ENCODE measurements at regions not wholly inside any gene's neighbourhood (a gene's known extent, or its start where the extent isn't known, plus 50 kb on each side); places are given as distances from the start of the nearest gene placed in this dataset.
A peak's percentile ranks its signal among the peaks of the same experiment; 100 is the strongest.

- Histone ChIP-seq H3K4me1 (ENCODE audit: control insufficient read depth in 3 of 3, insufficient read depth in 2 of 3, low read depth in 1 of 3, low read length in 2 of 3) (no peaks in the 10 kb centered on the region), H3K27me3 (ENCODE audit: control insufficient read depth in 3 of 3, insufficient read depth in 3 of 3, low read length in 3 of 3) (no peaks in the 10 kb centered on the region), H3K4me3 (ENCODE audit: low read depth in 1 of 3, low read length in 3 of 3) (no peak overlapping the region), H3K9me3 (ENCODE audit: control insufficient read depth in 2 of 2, insufficient read depth in 1 of 2, low read depth in 1 of 2, low read length in 1 of 2) (no peaks in the 10 kb centered on the region), H3K36me3 (ENCODE audit: control insufficient read depth in 3 of 3, insufficient read depth in 2 of 3, low read depth in 1 of 3, low read length in 3 of 3) (no peaks in the 10 kb centered on the region), H3K27ac (ENCODE audit: low read depth in 1 of 3, low read length in 2 of 3) (no peak overlapping the region)
- DNase-seq (peak; percentile 3 to 17), FAIRE-seq (no peak)
- WGBS, 3 donors = 12 to 52% (median 40%) methylated on average over 13 of the region's 13 CpGs
These were observed 231.7 kb upstream of the ARRDC4 start for GRCh38 chr15:97728791-97729190.

DNA sequence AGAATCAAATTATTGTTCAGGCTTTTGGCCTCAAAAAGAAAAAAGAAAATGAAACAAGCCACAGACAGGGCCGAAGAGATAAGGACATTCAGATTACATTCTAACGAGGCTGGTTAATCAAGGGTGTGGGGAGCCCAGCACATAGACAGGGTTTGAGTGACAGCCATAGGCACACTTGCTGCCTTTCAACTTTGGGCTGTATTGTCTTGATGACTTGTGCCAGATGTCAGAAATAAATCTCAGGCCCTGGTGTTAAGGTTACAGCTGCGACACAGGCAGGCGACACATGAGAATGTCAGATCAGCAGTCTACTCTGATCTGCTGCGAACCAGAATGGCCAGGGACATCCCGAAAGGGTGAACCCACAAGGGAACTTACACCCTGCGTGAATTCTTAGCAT lies 231.2 kb upstream of the ARRDC4 start:
- Histone ChIP-seq H3K4me1 (ENCODE audit: control insufficient read depth in 3 of 3, insufficient read depth in 2 of 3, low read depth in 1 of 3, low read length in 2 of 3) (no peaks in the 10 kb centered on the region), H3K27ac (ENCODE audit: low read depth in 1 of 3, low read length in 2 of 3) (no peak overlapping the region), H3K4me3 (ENCODE audit: low read depth in 1 of 3, low read length in 3 of 3) (no peak overlapping the region), H3K27me3 (ENCODE audit: control insufficient read depth in 3 of 3, insufficient read depth in 3 of 3, low read length in 3 of 3) (no peaks in the 10 kb centered on the region), H3K9me3 (ENCODE audit: control insufficient read depth in 2 of 2, insufficient read depth in 1 of 2, low read depth in 1 of 2, low read length in 1 of 2) (no peaks in the 10 kb centered on the region), H3K36me3 (ENCODE audit: control insufficient read depth in 3 of 3, insufficient read depth in 2 of 3, low read depth in 1 of 3, low read length in 3 of 3) (no peaks in the 10 kb centered on the region)
- DNase-seq (peak; percentile 15 to 30), FAIRE-seq (no peak)
- WGBS, 3 donors = 22 to 63% (median 45%) methylated on average over 7 of the region's 7 CpGs

DNA sequence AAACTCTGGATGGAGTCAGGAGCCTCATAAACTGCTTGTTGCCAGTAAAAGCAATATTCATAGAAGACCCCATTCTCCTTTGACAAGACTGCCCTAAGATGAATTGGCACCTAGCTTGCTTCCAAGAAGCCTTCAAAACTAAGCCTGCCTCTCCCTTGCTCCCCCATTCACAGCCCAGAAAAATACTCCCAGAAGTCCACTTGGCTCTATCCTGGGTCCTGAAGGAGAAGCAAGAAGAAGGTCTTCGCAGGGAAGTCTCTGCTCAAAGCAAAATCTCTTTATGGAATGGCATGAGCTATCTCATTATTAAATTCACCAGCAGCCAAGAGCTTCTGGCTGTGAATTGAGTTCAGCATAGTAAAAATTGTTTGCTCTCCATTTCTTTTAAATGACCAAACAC lies 230.2 kb upstream of the ARRDC4 start:
- Histone ChIP-seq H3K36me3 (ENCODE audit: control insufficient read depth in 3 of 3, insufficient read depth in 2 of 3, low read depth in 1 of 3, low read length in 3 of 3) (no peaks in the 10 kb centered on the region), H3K9me3 (ENCODE audit: control insufficient read depth in 2 of 2, insufficient read depth in 1 of 2, low read depth in 1 of 2, low read length in 1 of 2) (no peaks in the 10 kb centered on the region), H3K27ac (ENCODE audit: low read depth in 1 of 3, low read length in 2 of 3) (no peak overlapping the region), H3K27me3 (ENCODE audit: control insufficient read depth in 3 of 3, insufficient read depth in 3 of 3, low read length in 3 of 3) (no peaks in the 10 kb centered on the region), H3K4me1 (ENCODE audit: control insufficient read depth in 3 of 3, insufficient read depth in 2 of 3, low read depth in 1 of 3, low read length in 2 of 3) (no peaks in the 10 kb centered on the region), H3K4me3 (ENCODE audit: low read depth in 1 of 3, low read length in 3 of 3) (no peak overlapping the region)
- FAIRE-seq (no peak), DNase-seq (no peak)
- WGBS, 3 donors = 88 to 90% (median 89%) methylated on average over 1 of the region's 1 CpG

DNA sequence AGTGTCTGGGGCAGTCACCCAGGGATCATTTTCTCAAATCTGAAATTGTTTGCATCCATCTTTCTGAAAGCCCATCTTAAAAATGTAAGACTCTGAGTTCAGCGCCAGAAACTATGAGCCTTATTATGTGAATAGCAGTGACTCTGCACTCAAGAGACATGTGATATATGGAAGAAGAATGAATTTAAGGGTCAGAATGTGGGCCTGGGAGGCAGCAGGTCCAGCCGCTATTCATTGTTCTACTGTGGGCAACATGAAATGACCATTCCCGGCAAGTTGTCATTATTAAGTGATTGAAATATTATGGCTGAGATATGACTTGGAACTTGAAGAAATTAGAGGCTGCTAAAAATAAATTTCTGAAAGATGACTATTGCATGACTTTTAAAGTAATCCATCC lies 228.6 kb upstream of the ARRDC4 start:
- FAIRE-seq = no peak
- 92 to 98% (median 97%) methylated on average over 3 of the region's 3 CpGs for WGBS, 3 donors

GRCh38 chr15:97733373-97733772 lies 227.1 kb upstream of the ARRDC4 start:
- H3K4me3 ChIP-seq (ENCODE audit: low read depth in 1 of 3, low read length in 3 of 3) = no peak overlapping the region
- no peak overlapping the region for H3K27ac ChIP-seq (ENCODE audit: low read depth in 1 of 3, low read length in 2 of 3)
- no peaks in the 10 kb centered on the region for H3K9me3 ChIP-seq (ENCODE audit: control insufficient read depth in 2 of 2, insufficient read depth in 1 of 2, low read depth in 1 of 2, low read length in 1 of 2)
- no peaks in the 10 kb centered on the region for H3K36me3 ChIP-seq (ENCODE audit: control insufficient read depth in 3 of 3, insufficient read depth in 2 of 3, low read depth in 1 of 3, low read length in 3 of 3)
- no peaks in the 10 kb centered on the region for H3K27me3 ChIP-seq (ENCODE audit: control insufficient read depth in 3 of 3, insufficient read depth in 3 of 3, low read length in 3 of 3)
- DNase-seq = no peak
- FAIRE-seq = no peak
- H3K4me1 ChIP-seq (ENCODE audit: control insufficient read depth in 3 of 3, insufficient read depth in 2 of 3, low read depth in 1 of 3, low read length in 2 of 3) = no peaks in the 10 kb centered on the region
- 85 to 91% (median 87%) methylated on average over 3 of the region's 3 CpGs for WGBS, 3 donors

More for the DNA sequence above, 228.6 kb upstream of the ARRDC4 start:
- H3K27ac ChIP-seq (ENCODE audit: low read depth in 1 of 3, low read length in 2 of 3) = no peak overlapping the region
- H3K27me3 ChIP-seq (ENCODE audit: control insufficient read depth in 3 of 3, insufficient read depth in 3 of 3, low read length in 3 of 3) = no peaks in the 10 kb centered on the region
- no peaks in the 10 kb centered on the region for H3K9me3 ChIP-seq (ENCODE audit: control insufficient read depth in 2 of 2, insufficient read depth in 1 of 2, low read depth in 1 of 2, low read length in 1 of 2)
- no peak overlapping the region for H3K4me3 ChIP-seq (ENCODE audit: low read depth in 1 of 3, low read length in 3 of 3)
- no peaks in the 10 kb centered on the region for H3K36me3 ChIP-seq (ENCODE audit: control insufficient read depth in 3 of 3, insufficient read depth in 2 of 3, low read depth in 1 of 3, low read length in 3 of 3)
- H3K4me1 ChIP-seq (ENCODE audit: control insufficient read depth in 3 of 3, insufficient read depth in 2 of 3, low read depth in 1 of 3, low read length in 2 of 3) = no peaks in the 10 kb centered on the region
- no peak for DNase-seq

GRCh38 chr15:97736748-97737147 lies 223.8 kb upstream of the ARRDC4 start:
- Histone ChIP-seq H3K4me3 (ENCODE audit: low read depth in 1 of 3, low read length in 3 of 3) (no peak overlapping the region), H3K27me3 (ENCODE audit: control insufficient read depth in 3 of 3, insufficient read depth in 3 of 3, low read length in 3 of 3) (no peaks in the 10 kb centered on the region), H3K4me1 (ENCODE audit: control insufficient read depth in 3 of 3, insufficient read depth in 2 of 3, low read depth in 1 of 3, low read length in 2 of 3) (no peaks in the 10 kb centered on the region), H3K9me3 (ENCODE audit: control insufficient read depth in 2 of 2, insufficient read depth in 1 of 2, low read depth in 1 of 2, low read length in 1 of 2) (no peaks in the 10 kb centered on the region), H3K36me3 (ENCODE audit: control insufficient read depth in 3 of 3, insufficient read depth in 2 of 3, low read depth in 1 of 3, low read length in 3 of 3) (no peaks in the 10 kb centered on the region), H3K27ac (ENCODE audit: low read depth in 1 of 3, low read length in 2 of 3) (no peak overlapping the region)
- no peak for DNase-seq
- WGBS, 3 donors = 55 to 66% (median 62%) methylated on average over 3 of the region's 3 CpGs
- FAIRE-seq = no peak

- no peak overlapping the region for H3K4me3 ChIP-seq (ENCODE audit: low read depth in 1 of 3, low read length in 3 of 3)
- no peaks in the 10 kb centered on the region for H3K4me1 ChIP-seq (ENCODE audit: control insufficient read depth in 3 of 3, insufficient read depth in 2 of 3, low read depth in 1 of 3, low read length in 2 of 3)
- WGBS, 3 donors = 33 to 54% (median 44%) methylated on average over 8 of the region's 8 CpGs
- no peak for FAIRE-seq
- H3K36me3 ChIP-seq (ENCODE audit: control insufficient read depth in 3 of 3, insufficient read depth in 2 of 3, low read depth in 1 of 3, low read length in 3 of 3) = no peaks in the 10 kb centered on the region
- DNase-seq = peak; percentile 52 to 58
- H3K27ac ChIP-seq (ENCODE audit: low read depth in 1 of 3, low read length in 2 of 3) = no peak overlapping the region
- peaks cover 0 to 3% of the 10 kb centered on the region in 2 donors for H3K9me3 ChIP-seq (ENCODE audit: control insufficient read depth in 2 of 2, insufficient read depth in 1 of 2, low read depth in 1 of 2, low read length in 1 of 2)
- H3K27me3 ChIP-seq (ENCODE audit: control insufficient read depth in 3 of 3, insufficient read depth in 3 of 3, low read length in 3 of 3) = no peaks in the 10 kb centered on the region
These were observed 214.9 kb upstream of the ARRDC4 start for GRCh38 chr15:97745481-97746071.

GRCh38 chr15:97747342-97747741 lies 213.2 kb upstream of the ARRDC4 start:
- H3K4me1 ChIP-seq (ENCODE audit: control insufficient read depth in 3 of 3, insufficient read depth in 2 of 3, low read depth in 1 of 3, low read length in 2 of 3) = no peaks in the 10 kb centered on the region
- H3K27me3 ChIP-seq (ENCODE audit: control insufficient read depth in 3 of 3, insufficient read depth in 3 of 3, low read length in 3 of 3) = no peaks in the 10 kb centered on the region
- WGBS, 3 donors = 70 to 80% (median 74%) methylated on average over 5 of the region's 5 CpGs
- no peaks in the 10 kb centered on the region for H3K36me3 ChIP-seq (ENCODE audit: control insufficient read depth in 3 of 3, insufficient read depth in 2 of 3, low read depth in 1 of 3, low read length in 3 of 3)
- H3K4me3 ChIP-seq (ENCODE audit: low read depth in 1 of 3, low read length in 3 of 3) = no peak overlapping the region
- H3K9me3 ChIP-seq (ENCODE audit: control insufficient read depth in 2 of 2, insufficient read depth in 1 of 2, low read depth in 1 of 2, low read length in 1 of 2) = peaks cover 0 to 3% of the 10 kb centered on the region in 2 donors
- FAIRE-seq = no peak
- H3K27ac ChIP-seq (ENCODE audit: low read depth in 1 of 3, low read length in 2 of 3) = no peak overlapping the region
- no peak for DNase-seq

GRCh38 chr15:97748576-97748975 lies 211.9 kb upstream of the ARRDC4 start:
- Histone ChIP-seq H3K27me3 (ENCODE audit: control insufficient read depth in 3 of 3, insufficient read depth in 3 of 3, low read length in 3 of 3) (no peaks in the 10 kb centered on the region), H3K36me3 (ENCODE audit: control insufficient read depth in 3 of 3, insufficient read depth in 2 of 3, low read depth in 1 of 3, low read length in 3 of 3) (no peaks in the 10 kb centered on the region), H3K4me1 (ENCODE audit: control insufficient read depth in 3 of 3, insufficient read depth in 2 of 3, low read depth in 1 of 3, low read length in 2 of 3) (no peaks in the 10 kb centered on the region), H3K4me3 (ENCODE audit: low read depth in 1 of 3, low read length in 3 of 3) (no peak overlapping the region), H3K27ac (ENCODE audit: low read depth in 1 of 3, low read length in 2 of 3) (no peak overlapping the region), H3K9me3 (ENCODE audit: control insufficient read depth in 2 of 2, insufficient read depth in 1 of 2, low read depth in 1 of 2, low read length in 1 of 2) (no peaks in the 10 kb centered on the region)
- 74 to 81% (median 75%) methylated on average over 5 of the region's 5 CpGs for WGBS, 3 donors
- FAIRE-seq (no peak), DNase-seq (no peak)

Data from small intestine (tissue), 7 donors.